ENCODE measurements at regions not wholly inside any gene's neighbourhood (a gene's known extent, or its start where the extent isn't known, plus 50 kb on each side); places are given as distances from the start of the nearest gene placed in this dataset.

- TF ChIP-seq CTCF (conservative IDR thresholded peaks at IDR 0.05; ENCODE audit: low read depth), result no peak
- POLR2A ChIA-PET (ENCODE audit: low non-redundant PET), result no interaction called here
- CTCF ChIA-PET, result no interaction called here
- no peak for DNase-seq (ENCODE audit: low spot score)
- no peak overlapping the region for H3K27ac ChIP-seq
These were observed 54.3 kb upstream of the CERS6 start for GRCh38 chr2:168401771-168402170.

GRCh38 chr2:168402531-168402930 lies 53.5 kb upstream of the CERS6 start:
- POLR2A ChIA-PET (ENCODE audit: low non-redundant PET), result no interaction called here
- TF ChIP-seq CTCF (conservative IDR thresholded peaks at IDR 0.05; ENCODE audit: low read depth), result no peak
- no peak overlapping the region for H3K27ac ChIP-seq
- DNase-seq (ENCODE audit: low spot score), result no peak
- CTCF ChIA-PET, result interaction anchor here (0.6 kb wide), 1 partner anchor 446 kb away, joined by 5 read pairs; no protein-coding TSS in a partner anchor

- DNase-seq (ENCODE audit: low spot score), result no peak
- H3K27ac ChIP-seq, result no peak overlapping the region
- POLR2A ChIA-PET (ENCODE audit: low non-redundant PET), result no interaction called here
- CTCF ChIA-PET, result interaction anchor here (0.5 to 0.6 kb wide), 2 partner anchors 28 to 206 kb away, joined by 3 to 4 read pairs; no protein-coding TSS in a partner anchor
- TF ChIP-seq CTCF (conservative IDR thresholded peaks at IDR 0.05; ENCODE audit: low read depth), result no peak
These were observed 52.3 kb upstream of the CERS6 start for GRCh38 chr2:168403736-168404135.

- H3K27ac ChIP-seq, result no peak overlapping the region
- no peak for DNase-seq (ENCODE audit: low spot score)
- POLR2A ChIA-PET (ENCODE audit: low non-redundant PET), result no interaction called here
- CTCF ChIA-PET, result interaction anchor here (0.6 kb wide), 1 partner anchor 52 kb away, joined by 3 read pairs; no protein-coding TSS in a partner anchor
- TF ChIP-seq CTCF (conservative IDR thresholded peaks at IDR 0.05; ENCODE audit: low read depth), result no peak
These were observed 51.3 kb upstream of the CERS6 start for GRCh38 chr2:168404764-168405163.
